BJ (cell line): ENCODE measurements at regions not wholly inside any gene's neighbourhood (a gene's known extent, or its start where the extent isn't known, plus 50 kb on each side); places are given as distances from the start of the nearest gene placed in this dataset.

Experiments
- CTCF ChIA-PET: fragments of 350-600 bp; formaldehyde crosslinking; extraction: SDS; loops from one replicate; lab custom pipeline; 2021; ENCODE audit warnings: antibody characterized with exemption, inconsistent platforms; lab: Yijun Ruan, JAX
- POLR2A ChIA-PET: fragments of 300-600 bp; sonication (Branson Sonifier 250); formaldehyde crosslinking; extraction: SDS; loops from one replicate; lab custom pipeline; 2021; ENCODE audit warnings: antibody characterized with exemption; lab: Charles Lee
- DNase-seq: peaks from one replicate; pipeline ENCODE4 v3.0.0-alpha.2; 2011; ENCODE audit warnings: low read depth
- H3K27me3 ChIP-seq: 2 replicates; pipeline ENCODE4 v1.6.0; 2011; ENCODE audit warnings: low read length; ENCODE audit not compliant: control insufficient read depth, insufficient read depth
- H3K36me3 ChIP-seq: 2 replicates; pipeline ENCODE4 v1.5.1; 2011; ENCODE audit warnings: low read length; ENCODE audit not compliant: control insufficient read depth, insufficient read depth
- H3K4me3 ChIP-seq: 2 replicates; pipeline ENCODE4 v1.5.1; 2011; ENCODE audit warnings: low read depth, mild to moderate bottlenecking, control low read depth, low read length
- TF ChIP-seq, protein P1 (sequence below): IDR thresholded peaks from 2 replicates; pipeline ENCODE4 v1.5.1; 2011; ENCODE audit warnings: low read depth, mild to moderate bottlenecking, control low read depth, inconsistent platforms, low read length, moderate library complexity; ENCODE audit not compliant: insufficient read depth

DNA sequence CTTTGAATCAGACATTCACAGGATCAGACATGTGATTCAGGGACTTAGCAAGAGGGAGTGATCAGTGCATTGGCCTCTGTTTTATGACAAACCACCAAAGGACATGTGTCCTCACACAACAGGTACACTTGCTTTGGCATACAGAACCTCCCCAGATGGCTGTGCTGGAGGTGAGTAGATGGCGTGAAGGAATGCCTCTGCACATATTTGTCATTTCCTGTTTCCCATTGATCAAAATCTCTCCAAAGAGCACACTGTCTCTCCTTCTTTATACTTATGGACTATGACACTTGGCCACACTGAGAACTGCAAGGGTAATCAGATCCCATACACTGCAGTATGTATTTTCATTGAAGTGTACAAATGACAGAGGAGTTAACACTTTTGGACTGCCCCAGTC, 927.6 kb downstream of the TSN start:
- ChIA-PET CTCF (no interaction called here), POLR2A (no interaction called here)
- H3K27me3 ChIP-seq, result no peaks in the 10 kb centered on the region
- TF ChIP-seq, protein P1, sequence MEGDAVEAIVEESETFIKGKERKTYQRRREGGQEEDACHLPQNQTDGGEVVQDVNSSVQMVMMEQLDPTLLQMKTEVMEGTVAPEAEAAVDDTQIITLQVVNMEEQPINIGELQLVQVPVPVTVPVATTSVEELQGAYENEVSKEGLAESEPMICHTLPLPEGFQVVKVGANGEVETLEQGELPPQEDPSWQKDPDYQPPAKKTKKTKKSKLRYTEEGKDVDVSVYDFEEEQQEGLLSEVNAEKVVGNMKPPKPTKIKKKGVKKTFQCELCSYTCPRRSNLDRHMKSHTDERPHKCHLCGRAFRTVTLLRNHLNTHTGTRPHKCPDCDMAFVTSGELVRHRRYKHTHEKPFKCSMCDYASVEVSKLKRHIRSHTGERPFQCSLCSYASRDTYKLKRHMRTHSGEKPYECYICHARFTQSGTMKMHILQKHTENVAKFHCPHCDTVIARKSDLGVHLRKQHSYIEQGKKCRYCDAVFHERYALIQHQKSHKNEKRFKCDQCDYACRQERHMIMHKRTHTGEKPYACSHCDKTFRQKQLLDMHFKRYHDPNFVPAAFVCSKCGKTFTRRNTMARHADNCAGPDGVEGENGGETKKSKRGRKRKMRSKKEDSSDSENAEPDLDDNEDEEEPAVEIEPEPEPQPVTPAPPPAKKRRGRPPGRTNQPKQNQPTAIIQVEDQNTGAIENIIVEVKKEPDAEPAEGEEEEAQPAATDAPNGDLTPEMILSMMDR, result no peak
- H3K4me3 ChIP-seq, result no peak overlapping the region
- no peak for DNase-seq
- H3K36me3 ChIP-seq, result no peaks in the 10 kb centered on the region

DNA sequence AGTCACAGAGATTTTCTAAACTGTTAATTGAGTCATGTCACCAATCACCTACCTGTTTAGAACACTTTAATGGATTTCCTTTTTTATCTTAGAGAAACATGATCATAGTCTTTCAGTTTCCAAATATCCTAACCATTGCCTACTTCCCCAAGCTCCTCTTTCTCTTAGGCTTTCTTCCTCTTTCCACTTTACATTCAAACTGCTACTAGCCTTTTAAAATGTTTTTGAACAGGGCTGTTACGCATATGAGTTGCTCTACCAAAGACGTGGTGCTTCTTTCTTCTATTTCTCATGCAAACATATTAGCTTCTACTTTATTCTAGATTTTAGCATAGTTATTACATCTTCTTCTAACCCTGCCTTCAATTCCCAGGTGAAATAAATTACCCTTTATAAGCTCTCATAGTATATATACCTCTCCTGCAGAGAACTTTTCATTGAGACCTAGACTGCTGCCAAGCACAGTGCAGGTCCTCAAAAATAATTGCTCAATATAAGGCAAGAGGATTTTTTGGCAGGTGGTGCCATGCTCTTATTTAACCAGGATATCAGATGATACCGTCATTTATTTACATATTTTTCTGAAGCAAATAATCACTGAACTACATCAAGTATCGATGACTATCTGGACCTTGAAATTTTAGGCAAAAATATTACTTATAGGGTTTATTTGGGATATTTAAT, 937.1 kb downstream of the TSN start:
- Histone ChIP-seq H3K36me3 (no peaks in the 10 kb centered on the region), H3K27me3 (no peaks in the 10 kb centered on the region), H3K4me3 (no peak overlapping the region)
- no peak for DNase-seq
- TF ChIP-seq, protein P1, result no peak
- POLR2A ChIA-PET, result no interaction called here
- CTCF ChIA-PET, result no interaction called here

DNA sequence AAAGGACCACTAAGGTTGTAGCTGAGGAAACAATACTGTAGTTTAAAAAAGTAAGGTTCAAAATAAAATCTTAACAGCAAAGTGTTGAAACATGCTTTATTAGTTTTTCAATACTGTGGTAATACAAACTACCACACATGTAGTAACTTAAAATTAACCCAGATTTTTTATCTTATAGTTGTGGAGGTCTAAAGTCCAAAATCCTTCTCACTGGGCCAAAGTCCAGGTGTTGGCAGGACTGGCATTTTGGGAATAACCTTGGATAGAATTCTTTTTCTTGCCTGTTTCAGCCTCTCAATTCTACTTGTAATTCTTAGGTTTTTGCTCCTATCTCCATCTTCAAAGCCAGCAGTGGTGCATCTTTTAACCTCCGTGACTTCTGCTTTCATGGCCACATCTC, 942.0 kb downstream of the TSN start:
- Histone ChIP-seq H3K27me3 (no peaks in the 10 kb centered on the region), H3K4me3 (no peak overlapping the region), H3K36me3 (no peaks in the 10 kb centered on the region)
- TF ChIP-seq, protein P1, result no peak
- ChIA-PET POLR2A (no interaction called here), CTCF (no interaction called here)
- DNase-seq, result no peak

DNA sequence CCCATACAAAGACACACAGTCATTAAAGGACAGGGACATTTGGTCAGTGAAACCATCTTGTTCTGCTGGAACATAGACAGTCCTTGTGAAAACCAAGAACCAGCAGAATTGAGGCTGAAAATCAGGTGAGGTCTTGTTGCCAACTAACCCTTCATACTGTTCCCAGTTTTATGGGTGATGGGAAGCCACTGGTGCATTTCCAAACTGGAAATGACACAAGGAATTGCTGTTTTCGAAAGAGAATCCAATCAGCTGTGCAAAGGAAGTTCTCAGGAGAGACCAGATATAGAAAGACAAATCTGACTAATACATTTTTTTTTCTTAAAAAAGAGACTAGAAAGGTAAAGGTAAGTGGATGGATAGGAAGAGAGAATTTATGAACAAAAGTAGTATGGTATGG, 948.2 kb downstream of the TSN start:
- Histone ChIP-seq H3K36me3 (no peaks in the 10 kb centered on the region), H3K27me3 (no peaks in the 10 kb centered on the region), H3K4me3 (no peak overlapping the region)
- DNase-seq, result no peak
- TF ChIP-seq, protein P1, result no peak
- ChIA-PET POLR2A (no interaction called here), CTCF (no interaction called here)

DNA sequence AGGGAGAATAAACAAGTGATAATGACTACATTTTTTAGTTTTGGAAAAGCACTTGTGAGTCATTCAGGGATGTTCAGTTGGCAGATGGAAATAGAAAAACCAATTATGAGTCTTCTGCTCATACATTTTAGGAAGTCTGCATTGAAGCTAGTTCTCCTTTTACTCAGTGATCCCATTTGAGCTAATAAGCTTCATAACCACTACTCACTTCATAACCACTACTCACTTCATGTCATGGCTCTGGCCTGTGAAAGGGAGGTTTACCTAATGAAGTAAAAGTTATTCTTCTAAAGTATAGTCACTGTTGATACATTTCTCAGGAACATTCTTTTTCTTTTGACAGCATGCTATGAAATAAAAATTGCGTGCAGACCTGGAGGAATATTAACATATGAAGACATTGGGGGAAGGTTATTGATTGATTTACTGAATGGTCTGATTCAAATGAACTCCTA, 948.7 kb downstream of the TSN start:
- no peak for DNase-seq
- Histone ChIP-seq H3K27me3 (no peaks in the 10 kb centered on the region), H3K36me3 (no peaks in the 10 kb centered on the region), H3K4me3 (no peak overlapping the region)
- TF ChIP-seq, protein P1, result no peak
- CTCF ChIA-PET, result no interaction called here
- POLR2A ChIA-PET, result no interaction called here
